ENCODE measurements at regions not wholly inside any gene's neighbourhood (a gene's known extent, or its start where the extent isn't known, plus 50 kb on each side); places are given as distances from the start of the nearest gene placed in this dataset.

GRCh38 chr7:25894902-25895791 lies 256.9 kb upstream of the NFE2L3 start:
- intact Hi-C loops (cut with micrococcal nuclease): loop anchor here (1.0 to 5.0 kb wide), 5 partner anchors 46 to 787 kb away; partner anchors contain the start of gene SNX10

- intact Hi-C loops (cut with micrococcal nuclease): loop anchor here (2.0 kb wide), 1 partner anchor 45 kb away; no protein-coding TSS in a partner anchor
Measured at GRCh38 chr7:25895792-25896171, 256.2 kb upstream of the NFE2L3 start.

- intact Hi-C loops (cut with micrococcal nuclease): no loop called here
Measured at GRCh38 chr7:25897261-25897782, 254.7 kb upstream of the NFE2L3 start.

GRCh38 chr7:25900245-25900644 lies 251.8 kb upstream of the NFE2L3 start:
- intact Hi-C loops (cut with micrococcal nuclease): no loop called here

- intact Hi-C loops (cut with micrococcal nuclease): no loop called here
Measured at GRCh38 chr7:25900877-25901276, 251.1 kb upstream of the NFE2L3 start.

GRCh38 chr7:25901658-25902057 lies 250.3 kb upstream of the NFE2L3 start:
- intact Hi-C loops (cut with micrococcal nuclease): no loop called here

- intact Hi-C loops (cut with micrococcal nuclease): no loop called here
Measured at GRCh38 chr7:25906003-25906402, 246.0 kb upstream of the NFE2L3 start.

- intact Hi-C loops (cut with micrococcal nuclease): no loop called here
Measured at GRCh38 chr7:25906760-25907159, 245.2 kb upstream of the NFE2L3 start.

GRCh38 chr7:25907214-25907613 lies 244.8 kb upstream of the NFE2L3 start:
- intact Hi-C loops (cut with micrococcal nuclease): no loop called here

GRCh38 chr7:25907731-25908130 lies 244.3 kb upstream of the NFE2L3 start:
- intact Hi-C loops (cut with micrococcal nuclease): no loop called here

- intact Hi-C loops (cut with micrococcal nuclease): no loop called here
Measured at GRCh38 chr7:25908154-25908949, 243.6 kb upstream of the NFE2L3 start.

GRCh38 chr7:25911738-25912607 lies 240.0 kb upstream of the NFE2L3 start:
- intact Hi-C loops (cut with micrococcal nuclease): no loop called here

GRCh38 chr7:25913598-25914224 lies 238.3 kb upstream of the NFE2L3 start:
- intact Hi-C loops (cut with micrococcal nuclease): no loop called here

- intact Hi-C loops (cut with micrococcal nuclease): no loop called here
Measured at GRCh38 chr7:25918731-25919130, 233.3 kb upstream of the NFE2L3 start.

- intact Hi-C loops (cut with micrococcal nuclease): loop anchor here (10.0 kb wide), 1 partner anchor 83 kb away; no protein-coding TSS in a partner anchor
Measured at GRCh38 chr7:25922296-25922695, 229.7 kb upstream of the NFE2L3 start.

GRCh38 chr7:25923741-25924460 lies 228.1 kb upstream of the NFE2L3 start:
- intact Hi-C loops (cut with micrococcal nuclease): loop anchor here (10.0 kb wide), 1 partner anchor 81 kb away; no protein-coding TSS in a partner anchor

- intact Hi-C loops (cut with micrococcal nuclease): loop anchor here (10.0 kb wide), 1 partner anchor 79 kb away; no protein-coding TSS in a partner anchor
Measured at GRCh38 chr7:25926009-25926408, 226.0 kb upstream of the NFE2L3 start.

- intact Hi-C loops (cut with micrococcal nuclease): loop anchor here (10.0 kb wide), 1 partner anchor 78 kb away; no protein-coding TSS in a partner anchor
Measured at GRCh38 chr7:25926451-25926850, 225.5 kb upstream of the NFE2L3 start.

- intact Hi-C loops (cut with micrococcal nuclease): loop anchor here (10.0 kb wide), 1 partner anchor 78 kb away; no protein-coding TSS in a partner anchor
Measured at GRCh38 chr7:25926891-25927625, 224.9 kb upstream of the NFE2L3 start.
